Gastroesophageal sphincter (tissue), 3 donors: ENCODE measurements at regions not wholly inside any gene's neighbourhood (a gene's known extent, or its start where the extent isn't known, plus 50 kb on each side); places are given as distances from the start of the nearest gene placed in this dataset.

Source experiments
- EP300 ChIP-seq: sonication (generic); formaldehyde crosslinking; IDR thresholded peaks from one replicate; pipeline ENCODE4 v1.6.1; 2017; ENCODE audit warnings: antibody characterized with exemption, mild to moderate bottlenecking
- POLR2A ChIP-seq, 2 donors: fragments of 450-650 bp; IDR thresholded peaks; one replicate each; pipeline ENCODE4 v1.6.1; 2017; ENCODE audit warnings: antibody characterized with exemption in 2 of 2, mild to moderate bottlenecking in 2 of 2, moderate library complexity in 1 of 2
- POLR2AphosphoS5 ChIP-seq: sonication (generic); formaldehyde crosslinking; IDR thresholded peaks from one replicate; pipeline ENCODE4 v1.6.1; 2017; ENCODE audit warnings: antibody characterized with exemption
- TF ChIP-seq, protein P1 (sequence below), 4 experiments: fragments of 200-600 bp in 2 of 4; fragments of 450-650 bp in 2 of 4; sonication (generic) in 1 of 4; IDR thresholded peaks; one replicate each; pipeline ENCODE4 v1.5.1; 2017 to 2019; ENCODE audit warnings: antibody characterized with exemption in 4 of 4, mild to moderate bottlenecking in 2 of 4, moderate library complexity in 2 of 4

DNA sequence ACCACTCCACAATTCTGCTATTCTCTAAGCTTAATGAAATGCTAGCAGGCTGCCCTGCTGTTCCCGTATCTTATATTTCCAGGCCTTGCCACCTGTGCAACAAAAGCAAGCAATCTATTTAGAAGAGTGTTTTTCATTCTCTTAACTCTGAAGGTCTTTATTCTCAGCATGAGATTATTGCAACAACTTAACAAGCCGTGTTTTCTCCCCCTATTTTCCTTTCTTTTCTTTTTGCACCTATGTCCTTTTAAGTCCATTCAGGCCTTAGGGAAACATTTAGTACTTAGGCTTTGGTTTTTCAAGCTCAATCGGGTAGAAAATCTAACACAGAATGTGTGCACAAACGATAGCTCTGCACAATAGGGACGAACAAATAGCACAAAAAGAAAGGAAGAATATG is 89.6 kb upstream of the DMRTA1 start:
- TF ChIP-seq, protein P1, sequence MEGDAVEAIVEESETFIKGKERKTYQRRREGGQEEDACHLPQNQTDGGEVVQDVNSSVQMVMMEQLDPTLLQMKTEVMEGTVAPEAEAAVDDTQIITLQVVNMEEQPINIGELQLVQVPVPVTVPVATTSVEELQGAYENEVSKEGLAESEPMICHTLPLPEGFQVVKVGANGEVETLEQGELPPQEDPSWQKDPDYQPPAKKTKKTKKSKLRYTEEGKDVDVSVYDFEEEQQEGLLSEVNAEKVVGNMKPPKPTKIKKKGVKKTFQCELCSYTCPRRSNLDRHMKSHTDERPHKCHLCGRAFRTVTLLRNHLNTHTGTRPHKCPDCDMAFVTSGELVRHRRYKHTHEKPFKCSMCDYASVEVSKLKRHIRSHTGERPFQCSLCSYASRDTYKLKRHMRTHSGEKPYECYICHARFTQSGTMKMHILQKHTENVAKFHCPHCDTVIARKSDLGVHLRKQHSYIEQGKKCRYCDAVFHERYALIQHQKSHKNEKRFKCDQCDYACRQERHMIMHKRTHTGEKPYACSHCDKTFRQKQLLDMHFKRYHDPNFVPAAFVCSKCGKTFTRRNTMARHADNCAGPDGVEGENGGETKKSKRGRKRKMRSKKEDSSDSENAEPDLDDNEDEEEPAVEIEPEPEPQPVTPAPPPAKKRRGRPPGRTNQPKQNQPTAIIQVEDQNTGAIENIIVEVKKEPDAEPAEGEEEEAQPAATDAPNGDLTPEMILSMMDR (IDR thresholded peaks at IDR 0.05) = no peak
- no peak for TF ChIP-seq EP300
- TF ChIP-seq POLR2A (IDR thresholded peaks at IDR 0.05) = no peak
- no peak for TF ChIP-seq POLR2AphosphoS5
